ENCODE measurements at regions not wholly inside any gene's neighbourhood (a gene's known extent, or its start where the extent isn't known, plus 50 kb on each side); places are given as distances from the start of the nearest gene placed in this dataset.
A peak's percentile ranks its signal among the peaks of the same experiment; 100 is the strongest.

DNA sequence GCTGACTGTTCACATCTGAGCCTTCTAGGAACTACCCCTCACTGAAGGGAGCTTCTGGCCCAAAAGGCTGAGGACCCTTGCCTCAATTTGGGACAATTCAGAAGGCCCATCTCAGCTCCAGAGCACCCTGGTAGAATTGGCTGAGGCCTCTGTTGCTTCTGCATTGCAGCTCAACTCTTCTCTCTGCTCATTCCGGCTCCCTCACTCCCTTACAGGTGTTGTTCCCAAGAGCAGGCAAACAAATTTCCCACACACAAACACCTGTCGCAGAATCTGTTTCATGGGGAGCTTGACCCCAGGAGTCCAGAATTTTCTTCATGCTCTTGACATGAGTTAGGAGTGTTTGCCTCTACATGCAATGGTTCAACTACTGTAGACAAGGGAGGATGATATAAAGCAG lies 78.7 kb downstream of the CRYGS start:
- TF ChIP-seq, protein P1, sequence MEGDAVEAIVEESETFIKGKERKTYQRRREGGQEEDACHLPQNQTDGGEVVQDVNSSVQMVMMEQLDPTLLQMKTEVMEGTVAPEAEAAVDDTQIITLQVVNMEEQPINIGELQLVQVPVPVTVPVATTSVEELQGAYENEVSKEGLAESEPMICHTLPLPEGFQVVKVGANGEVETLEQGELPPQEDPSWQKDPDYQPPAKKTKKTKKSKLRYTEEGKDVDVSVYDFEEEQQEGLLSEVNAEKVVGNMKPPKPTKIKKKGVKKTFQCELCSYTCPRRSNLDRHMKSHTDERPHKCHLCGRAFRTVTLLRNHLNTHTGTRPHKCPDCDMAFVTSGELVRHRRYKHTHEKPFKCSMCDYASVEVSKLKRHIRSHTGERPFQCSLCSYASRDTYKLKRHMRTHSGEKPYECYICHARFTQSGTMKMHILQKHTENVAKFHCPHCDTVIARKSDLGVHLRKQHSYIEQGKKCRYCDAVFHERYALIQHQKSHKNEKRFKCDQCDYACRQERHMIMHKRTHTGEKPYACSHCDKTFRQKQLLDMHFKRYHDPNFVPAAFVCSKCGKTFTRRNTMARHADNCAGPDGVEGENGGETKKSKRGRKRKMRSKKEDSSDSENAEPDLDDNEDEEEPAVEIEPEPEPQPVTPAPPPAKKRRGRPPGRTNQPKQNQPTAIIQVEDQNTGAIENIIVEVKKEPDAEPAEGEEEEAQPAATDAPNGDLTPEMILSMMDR (IDR thresholded peaks at IDR 0.05), result no peak
- no peak for TF ChIP-seq EZH2 (IDR thresholded peaks at IDR 0.05; ENCODE audit: borderline replicate concordance, insufficient read depth, low read depth, low read length, poor library complexity, severe bottlenecking)
- 100% methylated on average over 1 of the region's 2 CpGs for WGBS (ENCODE audit: insufficient coverage)
- no peaks in the 10 kb centered on the region for H3K9me3 ChIP-seq (ENCODE audit: control extremely low read depth in 1 of 3, control insufficient read depth in 2 of 3, insufficient read depth in 1 of 3, low read length in 2 of 3)
- ChIA-PET POLR2A (no interaction called here), CTCF (interaction anchor here (1.7 to 2.3 kb wide), 2 partner anchors 74 to 206 kb away, joined by 3 to 9 read pairs; no protein-coding TSS in a partner anchor)
- H3K9ac ChIP-seq (ENCODE audit: low read length), result no peak overlapping the region
- no peaks in the 10 kb centered on the region for H3K4me1 ChIP-seq (ENCODE audit: control insufficient read depth in 2 of 2, insufficient read depth in 2 of 2, low read length in 2 of 2)
- Mint-ChIP-seq H3K4me3 (no peak overlapping the region), H3K4me1 (no peaks in the 10 kb centered on the region), H3K27me3 (peaks cover 3% of the 10 kb centered on the region), H3K27ac (no peak overlapping the region), H3K9me3 (ENCODE audit: insufficient read depth) (no peaks in the 10 kb centered on the region)
- no peak overlapping the region for H3K4me2 ChIP-seq (replicated peaks; ENCODE audit: low read depth, low read length, poor library complexity, severe bottlenecking)
- DNase-seq, result no peak
- intact Hi-C loops (cut with micrococcal nuclease), result no loop called here
- H4K20me1 ChIP-seq (ENCODE audit: control insufficient read depth, insufficient read depth, low read length, poor library complexity, severe bottlenecking), result no peaks in the 10 kb centered on the region
- H3K79me2 ChIP-seq (ENCODE audit: control insufficient read depth, insufficient read depth, low read length), result no peaks in the 10 kb centered on the region
- no peak for ATAC-seq (ENCODE audit: low read depth)
- H3K27me3 ChIP-seq (replicated peaks in 1 of 4; ENCODE audit: control extremely low read depth in 1 of 4, control insufficient read depth in 3 of 4, insufficient read depth in 4 of 4, low read length in 3 of 4), result no peaks in the 10 kb centered on the region
- H2AFZ ChIP-seq (ENCODE audit: insufficient read depth, low read depth, low read length, poor library complexity, severe bottlenecking), result no peak overlapping the region
- no peak overlapping the region for H3K4me3 ChIP-seq (ENCODE audit: control extremely low read depth in 1 of 5, extremely low read depth in 1 of 5, insufficient read depth in 1 of 5, low read depth in 2 of 5, low read length in 4 of 5)
- H3K27ac ChIP-seq (ENCODE audit: low read length in 2 of 2), result no peak overlapping the region
- no peaks in the 10 kb centered on the region for H3K36me3 ChIP-seq (replicated peaks in 1 of 2; ENCODE audit: control extremely low read depth in 1 of 2, control insufficient read depth in 1 of 2, extremely low read depth in 1 of 2, insufficient read depth in 2 of 2, low read length in 1 of 2)

DNA sequence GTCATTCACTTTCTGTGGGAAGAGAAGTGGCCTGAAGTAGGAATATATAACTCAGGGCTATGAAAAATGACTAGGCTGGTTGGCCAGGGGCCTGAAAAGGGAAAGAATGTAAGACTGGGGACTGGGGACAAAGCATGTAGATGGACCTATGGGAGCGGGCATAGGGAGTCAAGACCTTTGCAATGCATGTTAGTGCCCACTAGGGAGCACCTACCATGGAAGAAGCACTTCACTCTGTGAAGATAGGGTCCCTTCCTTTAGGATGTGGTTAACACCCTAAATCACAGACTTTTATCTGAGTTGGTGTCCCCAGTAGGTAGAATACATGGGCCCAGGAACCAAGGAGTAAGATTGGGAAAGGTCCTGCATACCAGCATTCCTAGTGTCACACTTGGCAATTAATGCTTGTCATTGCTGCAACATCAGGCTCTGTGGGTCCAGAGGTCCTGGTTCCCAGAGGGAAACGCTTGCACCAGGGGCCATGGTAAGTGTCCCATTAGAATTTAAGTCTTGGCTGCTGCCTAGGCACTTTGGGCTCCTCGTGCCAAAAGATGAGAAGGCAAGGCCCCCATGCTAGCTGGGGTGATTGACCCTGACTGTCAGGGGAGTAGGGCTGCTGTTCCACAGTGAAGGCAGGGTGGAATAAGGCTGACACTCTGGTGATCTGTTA lies 79.6 kb downstream of the CRYGS start:
- Histone ChIP-seq H3K27me3 (replicated peaks in 1 of 4; ENCODE audit: control extremely low read depth in 1 of 4, control insufficient read depth in 3 of 4, insufficient read depth in 4 of 4, low read length in 3 of 4) (no peaks in the 10 kb centered on the region), H4K20me1 (ENCODE audit: control insufficient read depth, insufficient read depth, low read length, poor library complexity, severe bottlenecking) (no peaks in the 10 kb centered on the region), H3K79me2 (ENCODE audit: control insufficient read depth, insufficient read depth, low read length) (no peaks in the 10 kb centered on the region), H3K9ac (ENCODE audit: low read length) (no peak overlapping the region), H2AFZ (ENCODE audit: insufficient read depth, low read depth, low read length, poor library complexity, severe bottlenecking) (no peak overlapping the region), H3K36me3 (replicated peaks in 1 of 2; ENCODE audit: control extremely low read depth in 1 of 2, control insufficient read depth in 1 of 2, extremely low read depth in 1 of 2, insufficient read depth in 2 of 2, low read length in 1 of 2) (no peaks in the 10 kb centered on the region), H3K9me3 (ENCODE audit: control extremely low read depth in 1 of 3, control insufficient read depth in 2 of 3, insufficient read depth in 1 of 3, low read length in 2 of 3) (no peaks in the 10 kb centered on the region), H3K4me1 (ENCODE audit: control insufficient read depth in 2 of 2, insufficient read depth in 2 of 2, low read length in 2 of 2) (no peaks in the 10 kb centered on the region), H3K4me2 (replicated peaks; ENCODE audit: low read depth, low read length, poor library complexity, severe bottlenecking) (no peak overlapping the region), H3K4me3 (ENCODE audit: control extremely low read depth in 1 of 5, extremely low read depth in 1 of 5, insufficient read depth in 1 of 5, low read depth in 2 of 5, low read length in 4 of 5) (no peak overlapping the region), H3K27ac (ENCODE audit: low read length in 2 of 2) (no peak overlapping the region)
- ATAC-seq (ENCODE audit: low read depth) (no peak), DNase-seq (peak; percentile 11)
- Mint-ChIP-seq H3K9me3 (ENCODE audit: insufficient read depth) (no peaks in the 10 kb centered on the region), H3K4me1 (no peaks in the 10 kb centered on the region), H3K27me3 (peaks cover 2% of the 10 kb centered on the region), H3K4me3 (no peak overlapping the region), H3K27ac (no peak overlapping the region)
- CTCF ChIA-PET, result interaction anchor here (0.9 to 1.3 kb wide), 2 partner anchors 75 to 209 kb away, joined by 3 to 13 read pairs; no protein-coding TSS in a partner anchor
- TF ChIP-seq, protein P1 (IDR thresholded peaks at IDR 0.05), result no peak
- intact Hi-C loops (cut with micrococcal nuclease), result no loop called here
- 92% methylated on average over 3 of the region's 3 CpGs for WGBS (ENCODE audit: insufficient coverage)
- POLR2A ChIA-PET, result no interaction called here

Data from B cell (primary cell).